ENCODE measurements at regions not wholly inside any gene's neighbourhood (a gene's known extent, or its start where the extent isn't known, plus 50 kb on each side); places are given as distances from the start of the nearest gene placed in this dataset.

GRCh38 chr15:47292638-47293190 lies 424.6 kb upstream of the SEMA6D start:
- Histone ChIP-seq H3K18ac (ENCODE audit: extremely low read depth, low read length) (no peak overlapping the region), H3K4me2 (ENCODE audit: insufficient read depth in 1 of 2, low read depth in 2 of 2, low read length in 2 of 2) (no peak overlapping the region), H3K79me2 (ENCODE audit: control insufficient read depth in 1 of 2, insufficient read depth in 2 of 2, low read length in 2 of 2) (no peaks in the 10 kb centered on the region), H2AFZ (ENCODE audit: low read length) (no peak overlapping the region), H2BK12ac (ENCODE audit: low read depth, low read length) (no peak overlapping the region), H3K23ac (ENCODE audit: insufficient read length) (no peak overlapping the region), H3K4ac (replicated peaks; ENCODE audit: insufficient read length, low read depth, low read length) (no peak overlapping the region), H4K5ac (ENCODE audit: insufficient read length, low read depth, low read length) (no peak overlapping the region), H3K23me2 (ENCODE audit: low read depth, low read length) (no peaks in the 10 kb centered on the region), H3K4me1 (replicated peaks in 1 of 4; ENCODE audit: control insufficient read depth in 3 of 4, insufficient read depth in 4 of 4, low read length in 3 of 4) (no peaks in the 10 kb centered on the region), H3K9me3 (ENCODE audit: insufficient read depth in 2 of 2, low read depth in 1 of 2, low read length in 1 of 2) (no peaks in the 10 kb centered on the region), H3K27me3 (replicated peaks in 1 of 4; ENCODE audit: control insufficient read depth in 3 of 4, extremely low read depth in 1 of 4, insufficient read depth in 3 of 4, low read length in 3 of 4) (peaks cover 0 to 1% (median 0%) of the 10 kb centered on the region in 4 experiments; a peak in 1 of 7 replicates), H2BK15ac (ENCODE audit: low read length) (no peak overlapping the region), H3K27ac (ENCODE audit: low read depth, low read length) (no peak overlapping the region), H3K4me3 (ENCODE audit: extremely low read depth in 1 of 4, insufficient read depth in 2 of 4, low read depth in 3 of 4, low read length in 4 of 4) (no peak overlapping the region), H3K36me3 (ENCODE audit: control insufficient read depth in 2 of 4, insufficient read depth in 4 of 4, low read length in 3 of 4) (no peaks in the 10 kb centered on the region), H2BK20ac (ENCODE audit: low read length) (no peak overlapping the region), H4K91ac (replicated peaks; ENCODE audit: insufficient read length, low read length) (no peak overlapping the region), H3K56ac (replicated peaks; ENCODE audit: insufficient read length, low read depth, low read length) (no peak overlapping the region), H3K79me1 (ENCODE audit: low read depth, low read length) (no peaks in the 10 kb centered on the region), H3K14ac (ENCODE audit: insufficient read length) (no peak overlapping the region), H3K9ac (replicated peaks in 1 of 4; ENCODE audit: extremely low read depth in 1 of 4, low read depth in 3 of 4, low read length in 3 of 4) (no peak overlapping the region), H2BK120ac (replicated peaks; ENCODE audit: low read depth, low read length) (no peak overlapping the region), H2AK5ac (ENCODE audit: low read depth, low read length) (no peak overlapping the region), H2BK5ac (ENCODE audit: low read depth, low read length) (no peak overlapping the region), H4K20me1 (replicated peaks in 1 of 2; ENCODE audit: control insufficient read depth in 1 of 2, insufficient read depth in 2 of 2, low read length in 2 of 2) (no peaks in the 10 kb centered on the region), H4K8ac (ENCODE audit: extremely low read depth, insufficient read depth, low read length) (no peak overlapping the region)
- no peak for TF ChIP-seq RFX5 (IDR thresholded peaks at IDR 0.05; ENCODE audit: borderline replicate concordance, low read depth, low read length)
- no peak for TF ChIP-seq TBP (IDR thresholded peaks at IDR 0.05; ENCODE audit: low read depth, low read length)
- no peak for TF ChIP-seq CHD1 (IDR thresholded peaks at IDR 0.05; ENCODE audit: low read depth, low read length)
- TF ChIP-seq TAF7 (optimal IDR thresholded peaks at IDR 0.05; ENCODE audit: borderline replicate concordance, low read depth, low read length), result no peak
- no peak for TF ChIP-seq NRF1 (IDR thresholded peaks at IDR 0.05; ENCODE audit: low read depth, low read length)
- no peak for TF ChIP-seq EGR1 (IDR thresholded peaks at IDR 0.05; ENCODE audit: borderline replicate concordance, low read depth, low read length)
- no peak for TF ChIP-seq JUND (IDR thresholded peaks at IDR 0.05; ENCODE audit: low read length)
- TF ChIP-seq TCF12 (IDR thresholded peaks at IDR 0.05; ENCODE audit: low read depth, low read length), result no peak
- TF ChIP-seq CREB1 (IDR thresholded peaks at IDR 0.05), result no peak
- TF ChIP-seq SUZ12 (IDR thresholded peaks at IDR 0.05; ENCODE audit: low read length), result no peak
- no peak for TF ChIP-seq YY1 (IDR thresholded peaks at IDR 0.05; ENCODE audit: low read depth, low read length)
- TF ChIP-seq HDAC2 (IDR thresholded peaks at IDR 0.05; ENCODE audit: borderline replicate concordance in 1 of 2, low read depth in 2 of 2, low read length in 2 of 2), result no peak
- no peak for TF ChIP-seq FOSL1 (IDR thresholded peaks at IDR 0.05; ENCODE audit: insufficient read depth, low read depth, low read length)
- no peak for TF ChIP-seq TAF1 (IDR thresholded peaks at IDR 0.05; ENCODE audit: low read depth, low read length)
- CTCF ChIA-PET (ENCODE audit: partially characterized antibody), result interaction anchor here (1.3 kb wide), 1 partner anchor 97 kb away, joined by 3 read pairs; no protein-coding TSS in a partner anchor
- FAIRE-seq (no peak), DNase-seq (ENCODE audit: low read depth in 1 of 2, low spot score in 2 of 2) (no peak)
- POLR2A ChIA-PET (ENCODE audit: partially characterized antibody), result no interaction called here
- WGBS, 2 experiments (ENCODE audit: extremely low coverage in 1 of 2, insufficient coverage in 1 of 2, insufficient read length in 1 of 2, insufficient replicate concordance in 2 of 2, low coverage in 1 of 2, low lambda C conversion rate in 2 of 2, missing lambda C conversion rate in 1 of 2), result 90% methylated on average over 6 of the region's 6 CpGs; no CpG with 5 or more reads in 1 of the 2 experiments

Data from H1 (cell line).